ENCODE measurements at regions not wholly inside any gene's neighbourhood (a gene's known extent, or its start where the extent isn't known, plus 50 kb on each side); places are given as distances from the start of the nearest gene placed in this dataset.

DNA sequence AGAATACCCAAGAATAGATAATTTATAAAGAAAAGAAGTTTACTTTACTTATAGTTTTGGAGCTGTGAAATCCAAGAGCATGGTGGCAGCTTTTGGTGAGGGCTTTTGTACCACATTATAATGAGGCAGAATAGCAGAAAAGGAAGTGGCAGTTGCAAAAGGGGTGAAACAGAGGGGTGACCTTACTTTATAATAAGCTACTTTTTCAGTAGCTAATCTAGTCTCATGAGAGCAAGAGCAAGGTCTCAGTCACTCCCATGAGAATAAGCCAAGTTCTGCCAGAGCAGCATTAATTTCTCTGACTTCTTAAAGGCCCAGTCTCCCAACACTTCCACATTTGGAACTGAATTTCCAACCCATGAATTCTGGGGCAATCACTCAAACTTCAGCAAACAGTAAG is 502.0 kb downstream of the GBA3 start:
- intact Hi-C loops (cut with micrococcal nuclease), result no loop called here
- DNase-seq (no peak), ATAC-seq (ENCODE audit: low read depth) (no peak)
- Mint-ChIP-seq H3K4me1 (no peaks in the 10 kb centered on the region), H3K4me3 (no peak overlapping the region), H3K9me3 (ENCODE audit: insufficient read depth) (no peaks in the 10 kb centered on the region), H3K27ac (no peak overlapping the region), H3K27me3 (no peaks in the 10 kb centered on the region)
- no peaks in the 10 kb centered on the region for H3K36me3 ChIP-seq (replicated peaks in 1 of 2; ENCODE audit: control extremely low read depth in 1 of 2, control insufficient read depth in 1 of 2, extremely low read depth in 1 of 2, insufficient read depth in 2 of 2, low read length in 1 of 2)
- ChIA-PET CTCF (no interaction called here), POLR2A (no interaction called here)
- H3K4me1 ChIP-seq (ENCODE audit: control insufficient read depth in 2 of 2, insufficient read depth in 2 of 2, low read length in 2 of 2), result no peaks in the 10 kb centered on the region
- H3K9me3 ChIP-seq (ENCODE audit: control extremely low read depth in 1 of 3, control insufficient read depth in 2 of 3, insufficient read depth in 1 of 3, low read length in 2 of 3), result peaks cover 0 to 8% (median 1%) of the 10 kb centered on the region in 3 donors
- H4K20me1 ChIP-seq (ENCODE audit: control insufficient read depth, insufficient read depth, low read length, poor library complexity, severe bottlenecking), result no peaks in the 10 kb centered on the region
- no peak overlapping the region for H3K9ac ChIP-seq (ENCODE audit: low read length)
- H3K27me3 ChIP-seq (replicated peaks in 1 of 4; ENCODE audit: control extremely low read depth in 1 of 4, control insufficient read depth in 3 of 4, insufficient read depth in 4 of 4, low read length in 3 of 4), result no peaks in the 10 kb centered on the region
- H3K4me3 ChIP-seq (ENCODE audit: control extremely low read depth in 1 of 5, extremely low read depth in 1 of 5, insufficient read depth in 1 of 5, low read depth in 2 of 5, low read length in 4 of 5), result no peak overlapping the region
- no peak overlapping the region for H3K27ac ChIP-seq (ENCODE audit: low read length in 2 of 2)
- no peak overlapping the region for H2AFZ ChIP-seq (ENCODE audit: insufficient read depth, low read depth, low read length, poor library complexity, severe bottlenecking)
- no peak overlapping the region for H3K4me2 ChIP-seq (replicated peaks; ENCODE audit: low read depth, low read length, poor library complexity, severe bottlenecking)
- no peaks in the 10 kb centered on the region for H3K79me2 ChIP-seq (ENCODE audit: control insufficient read depth, insufficient read depth, low read length)
- TF ChIP-seq EZH2 (IDR thresholded peaks at IDR 0.05; ENCODE audit: borderline replicate concordance, insufficient read depth, low read depth, low read length, poor library complexity, severe bottlenecking), result no peak

GRCh38 chr4:23174179-23174578 is 481.4 kb downstream of the GBA3 start:
- Mint-ChIP-seq H3K27me3 (no peaks in the 10 kb centered on the region), H3K4me3 (no peak overlapping the region), H3K27ac (no peak overlapping the region), H3K9me3 (ENCODE audit: insufficient read depth) (peaks cover 14% of the 10 kb centered on the region), H3K4me1 (no peaks in the 10 kb centered on the region)
- Histone ChIP-seq H3K36me3 (replicated peaks in 1 of 2; ENCODE audit: control extremely low read depth in 1 of 2, control insufficient read depth in 1 of 2, extremely low read depth in 1 of 2, insufficient read depth in 2 of 2, low read length in 1 of 2) (no peaks in the 10 kb centered on the region), H3K4me2 (replicated peaks; ENCODE audit: low read depth, low read length, poor library complexity, severe bottlenecking) (no peak overlapping the region), H3K9ac (ENCODE audit: low read length) (no peak overlapping the region), H3K9me3 (ENCODE audit: control extremely low read depth in 1 of 3, control insufficient read depth in 2 of 3, insufficient read depth in 1 of 3, low read length in 2 of 3) (no peaks in the 10 kb centered on the region), H3K79me2 (ENCODE audit: control insufficient read depth, insufficient read depth, low read length) (no peaks in the 10 kb centered on the region), H2AFZ (ENCODE audit: insufficient read depth, low read depth, low read length, poor library complexity, severe bottlenecking) (no peak overlapping the region), H3K4me3 (ENCODE audit: control extremely low read depth in 1 of 5, extremely low read depth in 1 of 5, insufficient read depth in 1 of 5, low read depth in 2 of 5, low read length in 4 of 5) (no peak overlapping the region), H3K27me3 (replicated peaks in 1 of 4; ENCODE audit: control extremely low read depth in 1 of 4, control insufficient read depth in 3 of 4, insufficient read depth in 4 of 4, low read length in 3 of 4) (no peaks in the 10 kb centered on the region), H3K27ac (ENCODE audit: low read length in 2 of 2) (no peak overlapping the region), H3K4me1 (ENCODE audit: control insufficient read depth in 2 of 2, insufficient read depth in 2 of 2, low read length in 2 of 2) (no peaks in the 10 kb centered on the region), H4K20me1 (ENCODE audit: control insufficient read depth, insufficient read depth, low read length, poor library complexity, severe bottlenecking) (no peaks in the 10 kb centered on the region)
- no peak for TF ChIP-seq CTCF (IDR thresholded peaks at IDR 0.05)
- ChIA-PET POLR2A (no interaction called here), CTCF (no interaction called here)
- no peak for DNase-seq
- intact Hi-C loops (cut with micrococcal nuclease), result no loop called here
- no peak for ATAC-seq (ENCODE audit: low read depth)
- WGBS (ENCODE audit: insufficient coverage), result no CpG with 5 or more reads among the region's 2 CpGs
